RWPE2 (cell line): ENCODE measurements at regions not wholly inside any gene's neighbourhood (a gene's known extent, or its start where the extent isn't known, plus 50 kb on each side); places are given as distances from the start of the nearest gene placed in this dataset.
"Not testable (repeated sequence)": the region's sequence is repeated elsewhere in the genome, so short reads cannot be mapped to it uniquely, and the experiment has no call there.

Experiments used
- ATAC-seq: fragments of 200-7000 bp; cut with Tn5 transposase; 3 replicates; pipeline ENCODE4 v1.9.1; 2021; ENCODE audit warnings: low read depth
- DNase-seq: peaks from one replicate; pipeline ENCODE4 v3.0.0-alpha.2; 2020; ENCODE audit warnings: low spot score
- H3K27ac ChIP-seq: fragments of 450-650 bp; 2 replicates; pipeline ENCODE4 v1.5.1; 2017; ENCODE audit warnings: mild to moderate bottlenecking; ENCODE audit not compliant: poor library complexity, severe bottlenecking
- H3K27me3 ChIP-seq: fragments of 250-450 bp; sonication (Bioruptor Pico); 2 replicates; pipeline ENCODE4 v1.5.1; 2021; ENCODE audit warnings: mild to moderate bottlenecking, moderate library complexity; ENCODE audit not compliant: insufficient read depth, poor library complexity, severe bottlenecking
- H3K36me3 ChIP-seq: fragments of 250-450 bp; sonication (Bioruptor Pico); 2 replicates; pipeline ENCODE4 v1.5.1; 2020; ENCODE audit warnings: low read depth, mild to moderate bottlenecking, moderate library complexity
- H3K4me1 ChIP-seq: fragments of 250-450 bp; sonication (Bioruptor Pico); 2 replicates; pipeline ENCODE4 v1.5.1; 2021; ENCODE audit warnings: mild to moderate bottlenecking, moderate library complexity; ENCODE audit not compliant: insufficient read depth, poor library complexity, severe bottlenecking
- H3K4me3 ChIP-seq: fragments of 250-450 bp; sonication (Bioruptor Pico); 2 replicates; pipeline ENCODE4 v1.5.1; 2021; ENCODE audit warnings: mild to moderate bottlenecking, moderate library complexity; ENCODE audit not compliant: severe bottlenecking
- H3K9me3 ChIP-seq: fragments of 250-450 bp; sonication (Bioruptor Pico); 2 replicates; pipeline ENCODE4 v1.5.1; 2021; ENCODE audit warnings: mild to moderate bottlenecking, moderate library complexity; ENCODE audit not compliant: severe bottlenecking
- CTCF ChIP-seq: fragments of 450-650 bp; IDR thresholded peaks from one replicate; pipeline ENCODE4 v1.5.1; 2017; ENCODE audit warnings: mild to moderate bottlenecking, moderate library complexity; ENCODE audit not compliant: poor library complexity, severe bottlenecking

GRCh38 chr10:31213959-31214358 is 105.1 kb upstream of the ZEB1 start:
- no peaks in the 10 kb centered on the region for H3K27me3 ChIP-seq
- H3K4me3 ChIP-seq, result no peak overlapping the region
- H3K27ac ChIP-seq, result no peak overlapping the region
- ATAC-seq (no peak), DNase-seq (no peak)
- H3K36me3 ChIP-seq, result no peaks in the 10 kb centered on the region
- no peaks in the 10 kb centered on the region for H3K4me1 ChIP-seq
- no peaks in the 10 kb centered on the region for H3K9me3 ChIP-seq
- TF ChIP-seq CTCF, result no peak

GRCh38 chr10:31215052-31215451 is 104.0 kb upstream of the ZEB1 start:
- ATAC-seq, result no peak
- H3K9me3 ChIP-seq, result no peaks in the 10 kb centered on the region
- no peaks in the 10 kb centered on the region for H3K36me3 ChIP-seq
- DNase-seq, result no peak
- no peak overlapping the region for H3K27ac ChIP-seq
- no peaks in the 10 kb centered on the region for H3K27me3 ChIP-seq
- H3K4me1 ChIP-seq, result no peaks in the 10 kb centered on the region
- no peak for TF ChIP-seq CTCF
- no peak overlapping the region for H3K4me3 ChIP-seq

GRCh38 chr10:31219306-31219705 is 99.7 kb upstream of the ZEB1 start:
- TF ChIP-seq CTCF, result no peak
- H3K9me3 ChIP-seq, result no peaks in the 10 kb centered on the region
- H3K4me3 ChIP-seq, result no peak overlapping the region
- peaks cover 4% of the 10 kb centered on the region for H3K27me3 ChIP-seq
- H3K4me1 ChIP-seq, result no peaks in the 10 kb centered on the region
- DNase-seq, result no peak
- H3K27ac ChIP-seq, result no peak overlapping the region
- ATAC-seq, result no peak
- no peaks in the 10 kb centered on the region for H3K36me3 ChIP-seq

- ATAC-seq, result not testable (repeated sequence)
Measured at GRCh38 chr10:31228780-31229179, 90.2 kb upstream of the ZEB1 start.

GRCh38 chr10:31239961-31240360 is 79.1 kb upstream of the ZEB1 start:
- TF ChIP-seq CTCF, result no peak
- Histone ChIP-seq H3K27ac (no peak overlapping the region), H3K9me3 (no peaks in the 10 kb centered on the region), H3K4me3 (no peak overlapping the region), H3K27me3 (no peaks in the 10 kb centered on the region), H3K36me3 (no peaks in the 10 kb centered on the region), H3K4me1 (no peaks in the 10 kb centered on the region)
- ATAC-seq, result no peak
- no peak for DNase-seq

More at GRCh38 chr10:31228780-31229179, 90.2 kb upstream of the ZEB1 start:
- DNase-seq, H3K9me3 ChIP-seq, H3K4me3 ChIP-seq, H3K27ac ChIP-seq, H3K4me1 ChIP-seq, H3K36me3 ChIP-seq: not testable (repeated sequence)
- peaks cover 12% of the 10 kb centered on the region for H3K27me3 ChIP-seq
